Bone marrow (tissue), 2 donors: ENCODE measurements at regions not wholly inside any gene's neighbourhood (a gene's known extent, or its start where the extent isn't known, plus 50 kb on each side); places are given as distances from the start of the nearest gene placed in this dataset.

Source experiments
- DNase-seq, 2 donors: peaks; one replicate each; lab custom pipeline; 2025; lab: John Stamatoyannopoulos, UW

GRCh38 chr2:239882781-239883180 is 142.4 kb downstream of the NDUFA10 start:
- no peak for DNase-seq

GRCh38 chr2:239882331-239882732 is 142.8 kb downstream of the NDUFA10 start:
- DNase-seq, result no peak

- DNase-seq, result no peak
Observed at GRCh38 chr2:239881561-239882320, 143.4 kb downstream of the NDUFA10 start.

GRCh38 chr2:239881031-239881471 is 144.1 kb downstream of the NDUFA10 start:
- DNase-seq, result no peak

- no peak for DNase-seq
Observed at GRCh38 chr2:239880396-239880795, 144.7 kb downstream of the NDUFA10 start.

- no peak for DNase-seq
Observed at GRCh38 chr2:239879423-239880084, 145.6 kb downstream of the NDUFA10 start.

GRCh38 chr2:239878686-239879085 is 146.5 kb downstream of the NDUFA10 start:
- DNase-seq, result no peak

GRCh38 chr2:239876948-239877289 is 148.2 kb downstream of the NDUFA10 start:
- no peak for DNase-seq

GRCh38 chr2:239876271-239876947 is 148.7 kb downstream of the NDUFA10 start:
- DNase-seq, result no peak

GRCh38 chr2:239874636-239875356 is 150.3 kb downstream of the NDUFA10 start:
- no peak for DNase-seq

- DNase-seq, result no peak
Observed at GRCh38 chr2:239873656-239874635, 151.2 kb downstream of the NDUFA10 start.

GRCh38 chr2:239871481-239872435 is 153.4 kb downstream of the NDUFA10 start:
- no peak for DNase-seq

GRCh38 chr2:239870863-239871262 is 154.3 kb downstream of the NDUFA10 start:
- DNase-seq, result no peak

GRCh38 chr2:239870276-239870675 is 154.9 kb downstream of the NDUFA10 start:
- DNase-seq, result no peak

GRCh38 chr2:239869272-239870155 is 155.6 kb downstream of the NDUFA10 start:
- no peak for DNase-seq

GRCh38 chr2:239868556-239869181 is 156.5 kb downstream of the NDUFA10 start:
- no peak for DNase-seq

- DNase-seq, result no peak
Observed at GRCh38 chr2:239866778-239867177, 158.4 kb downstream of the NDUFA10 start.

- no peak for DNase-seq
Observed at GRCh38 chr2:239866350-239866749, 158.8 kb downstream of the NDUFA10 start.
